Small intestine (tissue), 7 donors: ENCODE measurements at regions not wholly inside any gene's neighbourhood (a gene's known extent, or its start where the extent isn't known, plus 50 kb on each side); places are given as distances from the start of the nearest gene placed in this dataset.
A peak's percentile ranks its signal among the peaks of the same experiment; 100 is the strongest.

ENCODE experiments used
- DNase-seq, 2 donors: peaks; one replicate each; pipeline versions ENCODE4 v3.0.0 to v3.0.0-alpha.2; 2013
- FAIRE-seq: peaks from 2 replicates; lab custom pipeline; 2012; peaks lifted over from hg19 to GRCh38; lab: Jason Lieb, UNC
- H3K27ac ChIP-seq, 3 donors: one replicate each; pipeline ENCODE4 v1.5.1; 2013; ENCODE audit warnings: low read length in 2 of 3, mild to moderate bottlenecking in 2 of 3, control low read depth in 1 of 3, inconsistent platforms in 1 of 3, low read depth in 1 of 3, moderate library complexity in 1 of 3
- H3K27me3 ChIP-seq, 3 donors: one replicate each; pipeline ENCODE4 v1.6.1; 2013; ENCODE audit warnings: low read length in 3 of 3, inconsistent platforms in 1 of 3; ENCODE audit not compliant: control insufficient read depth in 3 of 3, insufficient read depth in 3 of 3
- H3K36me3 ChIP-seq, 3 donors: one replicate each; pipeline ENCODE4 v1.6.1; 2013; ENCODE audit warnings: low read length in 3 of 3, inconsistent platforms in 1 of 3, low read depth in 1 of 3, mild to moderate bottlenecking in 1 of 3, moderate library complexity in 1 of 3; ENCODE audit not compliant: control insufficient read depth in 3 of 3, insufficient read depth in 2 of 3
- H3K4me1 ChIP-seq, 3 donors: one replicate each; pipeline ENCODE4 v1.6.1; 2013; ENCODE audit warnings: low read length in 2 of 3, inconsistent platforms in 1 of 3, low read depth in 1 of 3, mild to moderate bottlenecking in 1 of 3, moderate library complexity in 1 of 3; ENCODE audit not compliant: control insufficient read depth in 3 of 3, insufficient read depth in 2 of 3
- H3K4me3 ChIP-seq, 3 donors: one replicate each; pipeline ENCODE4 v1.5.1; 2013; ENCODE audit warnings: low read length in 3 of 3, control low read depth in 1 of 3, inconsistent platforms in 1 of 3, low read depth in 1 of 3, mild to moderate bottlenecking in 1 of 3, moderate library complexity in 1 of 3
- H3K9me3 ChIP-seq, 2 donors: one replicate each; pipeline ENCODE4 v1.6.1; 2013; ENCODE audit warnings: low read depth in 1 of 2, low read length in 1 of 2; ENCODE audit not compliant: control insufficient read depth in 2 of 2, insufficient read depth in 1 of 2
- WGBS, 3 donors: extraction: QIAGEN DNeasy Blood & Tissue Kit; methylation state at CpG; one replicate each; pipeline ENCODE4 v1.1.7; 2013; 5-methylcytosine and 5-hydroxymethylcytosine counted together
- donor health status: healthy with polysubstance abuse.
- donor health status: control.
- donor health status: control.
- donor health status: Bipolar disorder and iron deficiency.
- donor health status: healthy.

GRCh38 chr2:114219456-114219855 lies 223.0 kb upstream of the DPP10 start:
- no peaks in the 10 kb centered on the region for H3K9me3 ChIP-seq
- 67 to 96% (median 85%) methylated on average over 1 of the region's 1 CpG for WGBS, 3 donors
- H3K27me3 ChIP-seq = peaks cover 0 to 1% (median 0%) of the 10 kb centered on the region in 3 donors
- no peaks in the 10 kb centered on the region for H3K4me1 ChIP-seq
- H3K36me3 ChIP-seq = no peaks in the 10 kb centered on the region
- H3K27ac ChIP-seq = no peak overlapping the region
- DNase-seq (no peak), FAIRE-seq (no peak)
- no peak overlapping the region for H3K4me3 ChIP-seq

- H3K4me3 ChIP-seq = no peak overlapping the region
- H3K4me1 ChIP-seq = no peaks in the 10 kb centered on the region
- H3K36me3 ChIP-seq = no peaks in the 10 kb centered on the region
- H3K27me3 ChIP-seq = no peaks in the 10 kb centered on the region
- 4 to 8% (median 4%) methylated on average over 1 of the region's 1 CpG for WGBS, 3 donors
- no peak overlapping the region for H3K27ac ChIP-seq
- DNase-seq (no peak), FAIRE-seq (no peak)
- no peaks in the 10 kb centered on the region for H3K9me3 ChIP-seq
These were observed 220.1 kb upstream of the DPP10 start for GRCh38 chr2:114222344-114222743.

- no peak overlapping the region for H3K27ac ChIP-seq
- no peak overlapping the region for H3K4me3 ChIP-seq
- no peak for DNase-seq
- H3K4me1 ChIP-seq = no peaks in the 10 kb centered on the region
- FAIRE-seq = no peak
- H3K27me3 ChIP-seq = no peaks in the 10 kb centered on the region
- peaks cover 0 to 16% of the 10 kb centered on the region in 2 donors for H3K9me3 ChIP-seq
- no peaks in the 10 kb centered on the region for H3K36me3 ChIP-seq
These were observed 210.5 kb upstream of the DPP10 start for GRCh38 chr2:114231921-114232320.

- FAIRE-seq = no peak
- Histone ChIP-seq H3K27me3 (no peaks in the 10 kb centered on the region), H3K36me3 (no peaks in the 10 kb centered on the region), H3K9me3 (peaks cover 0 to 16% of the 10 kb centered on the region in 2 donors), H3K27ac (no peak overlapping the region), H3K4me1 (no peaks in the 10 kb centered on the region), H3K4me3 (no peak overlapping the region)
- DNase-seq = no peak
- WGBS, 3 donors = 92 to 96% (median 93%) methylated on average over 2 of the region's 2 CpGs
These were observed 205.1 kb upstream of the DPP10 start for GRCh38 chr2:114237331-114237730.

- Histone ChIP-seq H3K9me3 (peaks cover 0 to 10% of the 10 kb centered on the region in 2 donors), H3K27me3 (no peaks in the 10 kb centered on the region), H3K36me3 (no peaks in the 10 kb centered on the region), H3K27ac (no peak overlapping the region), H3K4me1 (no peaks in the 10 kb centered on the region), H3K4me3 (no peak overlapping the region)
- FAIRE-seq = no peak
- WGBS, 3 donors = 59 to 74% (median 67%) methylated on average over 3 of the region's 3 CpGs
- no peak for DNase-seq
These were observed 203.4 kb upstream of the DPP10 start for GRCh38 chr2:114238910-114239559.

GRCh38 chr2:114248648-114249047 lies 193.8 kb upstream of the DPP10 start:
- Histone ChIP-seq H3K4me1 (no peaks in the 10 kb centered on the region), H3K9me3 (no peaks in the 10 kb centered on the region), H3K27me3 (no peaks in the 10 kb centered on the region), H3K27ac (no peak overlapping the region), H3K36me3 (no peaks in the 10 kb centered on the region), H3K4me3 (no peak overlapping the region)
- 74 to 85% (median 80%) methylated on average over 3 of the region's 3 CpGs for WGBS, 3 donors
- DNase-seq (no peak), FAIRE-seq (no peak)

- Histone ChIP-seq H3K27ac (no peak overlapping the region), H3K36me3 (no peaks in the 10 kb centered on the region), H3K9me3 (no peaks in the 10 kb centered on the region), H3K4me3 (no peak overlapping the region), H3K4me1 (no peaks in the 10 kb centered on the region), H3K27me3 (no peaks in the 10 kb centered on the region)
- 86 to 96% (median 95%) methylated on average over 1 of the region's 1 CpG for WGBS, 3 donors
- FAIRE-seq (peak; percentile 39), DNase-seq (no peak)
These were observed 189.7 kb upstream of the DPP10 start for GRCh38 chr2:114252713-114253112.

- no peak for FAIRE-seq
These were observed 187.6 kb upstream of the DPP10 start for GRCh38 chr2:114254875-114255274.

GRCh38 chr2:114259389-114259788 lies 183.1 kb upstream of the DPP10 start:
- WGBS, 3 donors = 92 to 97% (median 93%) methylated on average over 3 of the region's 3 CpGs
- H3K4me1 ChIP-seq = no peaks in the 10 kb centered on the region
- no peak overlapping the region for H3K27ac ChIP-seq
- H3K36me3 ChIP-seq = no peaks in the 10 kb centered on the region
- H3K9me3 ChIP-seq = no peaks in the 10 kb centered on the region
- no peak overlapping the region for H3K4me3 ChIP-seq
- no peaks in the 10 kb centered on the region for H3K27me3 ChIP-seq
- no peak for DNase-seq
- no peak for FAIRE-seq

More at GRCh38 chr2:114254875-114255274, 187.6 kb upstream of the DPP10 start:
- Histone ChIP-seq H3K4me3 (no peak overlapping the region), H3K27ac (no peak overlapping the region), H3K4me1 (no peaks in the 10 kb centered on the region), H3K36me3 (no peaks in the 10 kb centered on the region), H3K27me3 (no peaks in the 10 kb centered on the region), H3K9me3 (no peaks in the 10 kb centered on the region)
- WGBS, 3 donors = 63 to 87% (median 69%) methylated on average over 2 of the region's 2 CpGs
- DNase-seq = no peak
